GM12874 (cell line): ENCODE measurements at regions not wholly inside any gene's neighbourhood (a gene's known extent, or its start where the extent isn't known, plus 50 kb on each side); places are given as distances from the start of the nearest gene placed in this dataset.

Experiments used
- CTCF ChIP-seq: IDR thresholded peaks from 2 replicates; pipeline ENCODE4 v1.5.1; 2011; ENCODE audit warnings: low read depth, mild to moderate bottlenecking, control low read depth, low read length, moderate library complexity; ENCODE audit not compliant: insufficient read depth

- no peak for TF ChIP-seq CTCF
These were observed 88.2 kb upstream of the GRIK1 start for GRCh38 chr21:30027986-30028385.

DNA sequence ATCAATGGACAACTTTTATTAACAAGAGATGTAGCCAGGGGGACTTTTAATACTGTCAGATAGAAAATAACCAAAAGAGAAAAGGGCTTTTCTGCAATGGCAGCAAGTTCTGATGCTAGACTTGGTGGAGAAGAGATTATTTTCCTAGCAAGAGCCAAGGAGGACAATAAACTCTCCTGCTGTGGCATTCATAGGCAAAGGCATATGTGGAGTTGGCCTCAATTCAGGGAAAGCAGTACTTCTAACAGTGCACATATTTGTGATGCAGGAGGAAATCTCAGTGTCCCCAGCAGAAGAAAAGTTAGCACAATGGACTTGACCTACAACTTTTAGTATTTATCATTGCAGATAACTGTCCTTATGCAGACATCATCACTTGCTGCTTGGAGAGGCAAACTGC is 75.1 kb upstream of the GRIK1 start:
- TF ChIP-seq CTCF: no peak

- TF ChIP-seq CTCF: no peak
These were observed 51.8 kb upstream of the GRIK1 start for GRCh38 chr21:29991624-29992023.

- TF ChIP-seq CTCF: no peak
These were observed 49.9 kb upstream of the GRIK1 start for GRCh38 chr21:29989634-29990234.
